GM23248 (cell line): ENCODE measurements at regions not wholly inside any gene's neighbourhood (a gene's known extent, or its start where the extent isn't known, plus 50 kb on each side); places are given as distances from the start of the nearest gene placed in this dataset.

Experiments used
- EZH2 ChIP-seq: fragments of 200-600 bp; sonication (generic); IDR thresholded peaks from 2 replicates; pipeline ENCODE4 v1.6.1; 2018; ENCODE audit warnings: antibody characterized with exemption, mild to moderate bottlenecking; ENCODE audit not compliant: insufficient read depth, poor library complexity, severe bottlenecking
- EZH2phosphoT487 ChIP-seq: fragments of 200-600 bp; sonication (generic); IDR thresholded peaks from 2 replicates; pipeline ENCODE4 v1.6.1; 2018; ENCODE audit warnings: antibody characterized with exemption, moderate library complexity, mild to moderate bottlenecking, low read depth; ENCODE audit not compliant: insufficient read depth

DNA sequence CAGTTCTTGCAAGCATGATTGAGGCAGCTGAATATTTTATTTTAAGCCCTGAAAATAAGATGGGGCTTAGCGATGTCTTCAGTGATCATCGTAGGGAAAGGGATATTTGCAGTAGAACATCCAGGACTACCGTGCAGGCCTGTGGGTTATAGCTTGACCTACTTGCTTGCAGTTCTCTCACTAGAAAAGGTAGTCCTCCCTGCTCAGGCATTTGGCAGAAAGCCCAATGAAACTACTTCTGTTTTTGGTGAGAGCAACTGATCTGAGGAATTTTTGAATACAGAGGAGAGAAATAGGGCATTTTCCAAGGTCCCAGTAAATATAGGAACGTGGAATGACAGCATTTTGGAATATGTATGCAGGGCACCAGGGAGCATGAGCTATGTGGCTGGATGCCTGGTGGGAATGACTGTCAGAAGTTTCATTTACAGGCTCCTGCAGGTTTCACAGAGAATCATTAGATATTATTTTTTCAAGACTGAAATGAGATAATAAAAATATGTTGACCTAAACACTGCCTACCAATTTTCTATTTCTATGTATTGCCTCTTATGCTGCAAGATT is 417.9 kb upstream of the ACTBL2 start:
- TF ChIP-seq EZH2 (no peak), EZH2phosphoT487 (no peak)
